ENCODE measurements at regions not wholly inside any gene's neighbourhood (a gene's known extent, or its start where the extent isn't known, plus 50 kb on each side); places are given as distances from the start of the nearest gene placed in this dataset.

GRCh38 chr12:107462428-107463332, 222.9 kb upstream of the PWP1 start:
- no peak for DNase-seq
- H3K36me3 ChIP-seq (ENCODE audit: control insufficient read depth in 4 of 4, insufficient read depth in 4 of 4, low read length in 3 of 4) = no peaks in the 10 kb centered on the region
- 97% methylated on average over 4 of the region's 4 CpGs for WGBS (ENCODE audit: insufficient coverage)
- POLR2A ChIA-PET = no interaction called here
- H3K9me3 ChIP-seq (ENCODE audit: control extremely low read depth in 1 of 5, control insufficient read depth in 4 of 5, insufficient read depth in 2 of 5, low read depth in 1 of 5, low read length in 4 of 5) = no peaks in the 10 kb centered on the region
- H3K27me3 ChIP-seq (replicated peaks in 2 of 5; ENCODE audit: control insufficient read depth in 4 of 5, insufficient read depth in 5 of 5, low read length in 4 of 5) = no peaks in the 10 kb centered on the region
- CTCF ChIA-PET = no interaction called here
- H3K4me3 ChIP-seq (ENCODE audit: control insufficient read depth in 1 of 7, extremely low read depth in 1 of 7, insufficient read depth in 4 of 7, low read depth in 2 of 7, low read length in 6 of 7) = no peak overlapping the region
- no peak overlapping the region for H3K27ac ChIP-seq (ENCODE audit: insufficient read depth in 1 of 2, low read depth in 1 of 2, low read length in 2 of 2, poor library complexity in 1 of 2, severe bottlenecking in 2 of 2)
- peaks cover 0 to 7% (median 2%) of the 10 kb centered on the region in 4 experiments for H3K4me1 ChIP-seq (ENCODE audit: control extremely low read depth in 1 of 4, control insufficient read depth in 4 of 4, insufficient read depth in 4 of 4, low read length in 3 of 4)

GRCh38 chr12:107464644-107465043, 221.0 kb upstream of the PWP1 start:
- Histone ChIP-seq H3K4me3 (ENCODE audit: control insufficient read depth in 1 of 7, extremely low read depth in 1 of 7, insufficient read depth in 4 of 7, low read depth in 2 of 7, low read length in 6 of 7) (no peak overlapping the region), H3K27me3 (replicated peaks in 2 of 5; ENCODE audit: control insufficient read depth in 4 of 5, insufficient read depth in 5 of 5, low read length in 4 of 5) (no peaks in the 10 kb centered on the region), H3K27ac (ENCODE audit: insufficient read depth in 1 of 2, low read depth in 1 of 2, low read length in 2 of 2, poor library complexity in 1 of 2, severe bottlenecking in 2 of 2) (no peak overlapping the region), H3K36me3 (ENCODE audit: control insufficient read depth in 4 of 4, insufficient read depth in 4 of 4, low read length in 3 of 4) (no peaks in the 10 kb centered on the region), H3K9me3 (ENCODE audit: control extremely low read depth in 1 of 5, control insufficient read depth in 4 of 5, insufficient read depth in 2 of 5, low read depth in 1 of 5, low read length in 4 of 5) (no peaks in the 10 kb centered on the region), H3K4me1 (ENCODE audit: control extremely low read depth in 1 of 4, control insufficient read depth in 4 of 4, insufficient read depth in 4 of 4, low read length in 3 of 4) (peaks cover 0 to 14% (median 4%) of the 10 kb centered on the region in 4 experiments)
- POLR2A ChIA-PET = no interaction called here
- no peak for DNase-seq
- CTCF ChIA-PET = no interaction called here
- WGBS (ENCODE audit: insufficient coverage) = no CpG with 5 or more reads among the region's 1 CpG

GRCh38 chr12:107465625-107466024, 220.0 kb upstream of the PWP1 start:
- DNase-seq = no peak
- Histone ChIP-seq H3K4me1 (ENCODE audit: control extremely low read depth in 1 of 4, control insufficient read depth in 4 of 4, insufficient read depth in 4 of 4, low read length in 3 of 4) (peaks cover 0 to 14% (median 4%) of the 10 kb centered on the region in 4 experiments), H3K36me3 (ENCODE audit: control insufficient read depth in 4 of 4, insufficient read depth in 4 of 4, low read length in 3 of 4) (no peaks in the 10 kb centered on the region), H3K4me3 (ENCODE audit: control insufficient read depth in 1 of 7, extremely low read depth in 1 of 7, insufficient read depth in 4 of 7, low read depth in 2 of 7, low read length in 6 of 7) (no peak overlapping the region), H3K27ac (ENCODE audit: insufficient read depth in 1 of 2, low read depth in 1 of 2, low read length in 2 of 2, poor library complexity in 1 of 2, severe bottlenecking in 2 of 2) (no peak overlapping the region), H3K9me3 (ENCODE audit: control extremely low read depth in 1 of 5, control insufficient read depth in 4 of 5, insufficient read depth in 2 of 5, low read depth in 1 of 5, low read length in 4 of 5) (no peaks in the 10 kb centered on the region), H3K27me3 (replicated peaks in 2 of 5; ENCODE audit: control insufficient read depth in 4 of 5, insufficient read depth in 5 of 5, low read length in 4 of 5) (no peaks in the 10 kb centered on the region)
- WGBS (ENCODE audit: insufficient coverage) = 92% methylated on average over 11 of the region's 11 CpGs
- CTCF ChIA-PET = no interaction called here
- POLR2A ChIA-PET = no interaction called here

GRCh38 chr12:107467716-107468115, 217.9 kb upstream of the PWP1 start:
- ChIA-PET POLR2A (no interaction called here), CTCF (interaction anchor here (1.4 to 1.9 kb wide), 2 partner anchors 21 to 141 kb away, joined by 3 to 4 read pairs; no protein-coding TSS in a partner anchor)
- WGBS (ENCODE audit: insufficient coverage) = 90% methylated on average over 6 of the region's 6 CpGs
- Histone ChIP-seq H3K9me3 (ENCODE audit: control extremely low read depth in 1 of 5, control insufficient read depth in 4 of 5, insufficient read depth in 2 of 5, low read depth in 1 of 5, low read length in 4 of 5) (no peaks in the 10 kb centered on the region), H3K36me3 (ENCODE audit: control insufficient read depth in 4 of 4, insufficient read depth in 4 of 4, low read length in 3 of 4) (no peaks in the 10 kb centered on the region), H3K27me3 (replicated peaks in 2 of 5; ENCODE audit: control insufficient read depth in 4 of 5, insufficient read depth in 5 of 5, low read length in 4 of 5) (no peaks in the 10 kb centered on the region), H3K27ac (ENCODE audit: insufficient read depth in 1 of 2, low read depth in 1 of 2, low read length in 2 of 2, poor library complexity in 1 of 2, severe bottlenecking in 2 of 2) (no peak overlapping the region), H3K4me1 (ENCODE audit: control extremely low read depth in 1 of 4, control insufficient read depth in 4 of 4, insufficient read depth in 4 of 4, low read length in 3 of 4) (peaks cover 0 to 7% (median 2%) of the 10 kb centered on the region in 4 experiments), H3K4me3 (ENCODE audit: control insufficient read depth in 1 of 7, extremely low read depth in 1 of 7, insufficient read depth in 4 of 7, low read depth in 2 of 7, low read length in 6 of 7) (no peak overlapping the region)
- no peak for DNase-seq

DNA sequence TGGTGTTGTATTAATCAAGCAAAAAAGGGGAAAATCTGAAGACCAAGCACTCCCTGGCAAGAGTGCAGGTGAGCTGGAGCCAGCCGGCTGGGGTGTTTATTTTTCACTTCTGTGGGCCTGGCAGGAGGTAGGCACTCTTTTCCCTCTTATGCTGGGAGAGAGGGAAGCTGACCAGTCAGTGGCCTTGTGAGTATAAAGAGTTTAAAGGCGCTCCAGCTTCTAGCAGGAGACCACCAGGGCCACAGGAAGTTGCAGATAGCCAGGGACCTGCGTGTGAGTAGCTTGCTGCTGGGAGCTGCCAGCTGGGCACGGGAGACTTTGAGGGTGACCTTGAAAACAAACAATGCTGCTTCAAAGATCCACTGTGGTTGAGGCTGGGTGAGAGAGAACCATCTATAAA, 217.4 kb upstream of the PWP1 start:
- H3K9me3 ChIP-seq (ENCODE audit: control extremely low read depth in 1 of 5, control insufficient read depth in 4 of 5, insufficient read depth in 2 of 5, low read depth in 1 of 5, low read length in 4 of 5) = no peaks in the 10 kb centered on the region
- no peaks in the 10 kb centered on the region for H3K27me3 ChIP-seq (replicated peaks in 2 of 5; ENCODE audit: control insufficient read depth in 4 of 5, insufficient read depth in 5 of 5, low read length in 4 of 5)
- no peak overlapping the region for H3K27ac ChIP-seq (ENCODE audit: insufficient read depth in 1 of 2, low read depth in 1 of 2, low read length in 2 of 2, poor library complexity in 1 of 2, severe bottlenecking in 2 of 2)
- ChIA-PET POLR2A (no interaction called here), CTCF (interaction anchor here (1.4 to 1.9 kb wide), 2 partner anchors 21 to 141 kb away, joined by 3 to 4 read pairs; no protein-coding TSS in a partner anchor)
- H3K36me3 ChIP-seq (ENCODE audit: control insufficient read depth in 4 of 4, insufficient read depth in 4 of 4, low read length in 3 of 4) = no peaks in the 10 kb centered on the region
- 85% methylated on average over 4 of the region's 4 CpGs for WGBS (ENCODE audit: insufficient coverage)
- DNase-seq = no peak
- no peak overlapping the region for H3K4me3 ChIP-seq (ENCODE audit: control insufficient read depth in 1 of 7, extremely low read depth in 1 of 7, insufficient read depth in 4 of 7, low read depth in 2 of 7, low read length in 6 of 7)
- H3K4me1 ChIP-seq (ENCODE audit: control extremely low read depth in 1 of 4, control insufficient read depth in 4 of 4, insufficient read depth in 4 of 4, low read length in 3 of 4) = peaks cover 0 to 7% (median 2%) of the 10 kb centered on the region in 4 experiments

DNA sequence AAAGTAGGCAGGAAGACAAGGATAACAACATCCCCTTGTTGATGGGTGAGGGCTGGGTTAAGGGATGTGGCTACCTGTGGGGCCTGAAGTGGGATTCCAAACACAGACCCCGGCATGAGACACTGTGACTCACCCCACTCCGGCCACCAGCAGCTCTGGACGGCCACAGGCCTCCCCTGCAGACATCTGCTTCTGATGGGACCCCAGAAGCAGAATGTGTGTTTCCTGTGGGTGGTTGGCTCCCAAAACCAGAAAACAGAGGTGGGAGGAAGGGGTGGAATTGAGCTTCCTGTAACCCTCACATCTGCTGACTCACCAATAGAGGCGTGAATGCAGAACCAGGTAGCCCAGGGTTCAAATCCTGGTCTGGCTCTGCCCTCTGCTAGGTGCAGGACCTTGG, 216.6 kb upstream of the PWP1 start:
- ChIA-PET POLR2A (no interaction called here), CTCF (interaction anchor here (0.6 to 0.7 kb wide), 2 partner anchors 595 to 1046 kb away, joined by 3 read pairs; partner anchors contain the start of gene FICD)
- H3K4me1 ChIP-seq (ENCODE audit: control extremely low read depth in 1 of 4, control insufficient read depth in 4 of 4, insufficient read depth in 4 of 4, low read length in 3 of 4) = peaks cover 0 to 7% (median 2%) of the 10 kb centered on the region in 4 experiments
- H3K36me3 ChIP-seq (ENCODE audit: control insufficient read depth in 4 of 4, insufficient read depth in 4 of 4, low read length in 3 of 4) = no peaks in the 10 kb centered on the region
- H3K4me3 ChIP-seq (ENCODE audit: control insufficient read depth in 1 of 7, extremely low read depth in 1 of 7, insufficient read depth in 4 of 7, low read depth in 2 of 7, low read length in 6 of 7) = no peak overlapping the region
- DNase-seq = peak in 2 of 3 donors; percentile 44 to 55
- no peaks in the 10 kb centered on the region for H3K27me3 ChIP-seq (replicated peaks in 2 of 5; ENCODE audit: control insufficient read depth in 4 of 5, insufficient read depth in 5 of 5, low read length in 4 of 5)
- WGBS (ENCODE audit: insufficient coverage) = 8% methylated on average over 2 of the region's 4 CpGs
- H3K9me3 ChIP-seq (ENCODE audit: control extremely low read depth in 1 of 5, control insufficient read depth in 4 of 5, insufficient read depth in 2 of 5, low read depth in 1 of 5, low read length in 4 of 5) = no peaks in the 10 kb centered on the region
- no peak overlapping the region for H3K27ac ChIP-seq (ENCODE audit: insufficient read depth in 1 of 2, low read depth in 1 of 2, low read length in 2 of 2, poor library complexity in 1 of 2, severe bottlenecking in 2 of 2)

DNA sequence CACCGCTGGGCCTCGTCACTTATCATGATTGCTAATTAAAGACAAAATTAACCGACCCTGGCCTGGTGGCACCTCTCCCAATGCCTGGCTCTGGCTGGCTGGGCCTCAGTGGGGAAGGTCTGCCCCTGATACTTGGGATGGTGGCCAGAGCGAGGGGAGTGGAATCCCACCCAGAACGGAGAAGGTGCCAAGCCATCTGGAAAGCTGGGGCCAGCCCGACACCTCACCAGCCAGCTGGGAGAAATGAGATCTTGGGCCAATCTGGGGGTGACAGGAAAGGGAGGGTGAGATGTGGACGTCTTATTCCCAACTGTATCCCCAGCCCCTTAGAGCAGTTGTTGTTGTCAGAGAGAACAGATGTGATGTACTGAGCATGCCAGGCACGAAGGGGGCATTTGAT, 215.0 kb upstream of the PWP1 start:
- Histone ChIP-seq H3K4me3 (ENCODE audit: control insufficient read depth in 1 of 7, extremely low read depth in 1 of 7, insufficient read depth in 4 of 7, low read depth in 2 of 7, low read length in 6 of 7) (no peak overlapping the region), H3K36me3 (ENCODE audit: control insufficient read depth in 4 of 4, insufficient read depth in 4 of 4, low read length in 3 of 4) (no peaks in the 10 kb centered on the region), H3K4me1 (ENCODE audit: control extremely low read depth in 1 of 4, control insufficient read depth in 4 of 4, insufficient read depth in 4 of 4, low read length in 3 of 4) (peaks cover 0 to 7% (median 2%) of the 10 kb centered on the region in 4 experiments), H3K9me3 (ENCODE audit: control extremely low read depth in 1 of 5, control insufficient read depth in 4 of 5, insufficient read depth in 2 of 5, low read depth in 1 of 5, low read length in 4 of 5) (no peaks in the 10 kb centered on the region), H3K27ac (ENCODE audit: insufficient read depth in 1 of 2, low read depth in 1 of 2, low read length in 2 of 2, poor library complexity in 1 of 2, severe bottlenecking in 2 of 2) (no peak overlapping the region), H3K27me3 (replicated peaks in 2 of 5; ENCODE audit: control insufficient read depth in 4 of 5, insufficient read depth in 5 of 5, low read length in 4 of 5) (peaks cover 0 to 2% (median 0%) of the 10 kb centered on the region in 5 experiments)
- WGBS (ENCODE audit: insufficient coverage) = 98% methylated on average over 7 of the region's 8 CpGs
- DNase-seq = no peak
- POLR2A ChIA-PET = no interaction called here
- CTCF ChIA-PET = no interaction called here

Data from common myeloid progenitor, CD34-positive (primary cell).